Neural crest cell (in vitro differentiated cells): ENCODE measurements at regions not wholly inside any gene's neighbourhood (a gene's known extent, or its start where the extent isn't known, plus 50 kb on each side); places are given as distances from the start of the nearest gene placed in this dataset.

Experiments used
- DNase-seq: peaks from one replicate; pipeline ENCODE4 v3.0.0; 2021; ENCODE audit warnings: low read depth, mixed read lengths, low spot score
- H3K27ac Mint-ChIP-seq: one replicate; pipeline ENCODE4 v1.8.0; 2021; ENCODE audit warnings: mild to moderate bottlenecking, mixed read lengths; ENCODE audit not compliant: unreplicated experiment
- H3K27me3 Mint-ChIP-seq: 2 replicates; pipeline ENCODE4 v1.8.0; 2021; ENCODE audit warnings: low read depth, mild to moderate bottlenecking, mixed read lengths
- H3K36me3 Mint-ChIP-seq: 2 replicates; pipeline ENCODE4 v1.8.0; 2021; ENCODE audit warnings: low read depth, mild to moderate bottlenecking, mixed read lengths
- H3K4me1 Mint-ChIP-seq: 2 replicates; pipeline ENCODE4 v1.8.0; 2021; ENCODE audit warnings: mixed read lengths
- H3K4me3 Mint-ChIP-seq: one replicate; pipeline ENCODE4 v1.8.0; 2021; ENCODE audit warnings: mild to moderate bottlenecking, mixed read lengths
- H3K9me3 Mint-ChIP-seq: 2 replicates; pipeline ENCODE4 v1.8.0; 2021; ENCODE audit warnings: mixed read lengths
- CTCF ChIP-seq: fragments of 200-600 bp; sonication (generic); conservative IDR thresholded peaks from 2 replicates; pipeline ENCODE4 v1.5.0; 2021; ENCODE audit warnings: antibody characterized with exemption, mild to moderate bottlenecking

- no peaks in the 10 kb centered on the region for H3K4me1 Mint-ChIP-seq
- no peak overlapping the region for H3K4me3 Mint-ChIP-seq
- no peak overlapping the region for H3K27ac Mint-ChIP-seq
- H3K27me3 Mint-ChIP-seq, result no peaks in the 10 kb centered on the region
- no peak for DNase-seq
- H3K9me3 Mint-ChIP-seq, result peaks cover 5% of the 10 kb centered on the region
- no peak for TF ChIP-seq CTCF
- H3K36me3 Mint-ChIP-seq, result no peaks in the 10 kb centered on the region
Measured at GRCh38 chr6:149149653-149150052, 167.9 kb upstream of the TAB2 start.

GRCh38 chr6:149150301-149150700, 167.2 kb upstream of the TAB2 start:
- H3K4me3 Mint-ChIP-seq, result no peak overlapping the region
- no peak overlapping the region for H3K27ac Mint-ChIP-seq
- H3K27me3 Mint-ChIP-seq, result no peaks in the 10 kb centered on the region
- TF ChIP-seq CTCF, result no peak
- no peaks in the 10 kb centered on the region for H3K4me1 Mint-ChIP-seq
- H3K36me3 Mint-ChIP-seq, result no peaks in the 10 kb centered on the region
- H3K9me3 Mint-ChIP-seq, result peaks cover 5% of the 10 kb centered on the region
- no peak for DNase-seq

GRCh38 chr6:149150801-149151398, 166.6 kb upstream of the TAB2 start:
- H3K36me3 Mint-ChIP-seq, result no peaks in the 10 kb centered on the region
- no peak for DNase-seq
- H3K4me1 Mint-ChIP-seq, result no peaks in the 10 kb centered on the region
- no peak for TF ChIP-seq CTCF
- H3K9me3 Mint-ChIP-seq, result peaks cover 5% of the 10 kb centered on the region
- H3K4me3 Mint-ChIP-seq, result no peak overlapping the region
- no peaks in the 10 kb centered on the region for H3K27me3 Mint-ChIP-seq
- H3K27ac Mint-ChIP-seq, result no peak overlapping the region

GRCh38 chr6:149152521-149152920, 165.0 kb upstream of the TAB2 start:
- Mint-ChIP-seq H3K27ac (no peak overlapping the region), H3K27me3 (no peaks in the 10 kb centered on the region), H3K4me3 (no peak overlapping the region), H3K9me3 (peaks cover 5% of the 10 kb centered on the region), H3K4me1 (no peaks in the 10 kb centered on the region), H3K36me3 (no peaks in the 10 kb centered on the region)
- DNase-seq, result no peak
- no peak for TF ChIP-seq CTCF

- no peaks in the 10 kb centered on the region for H3K4me1 Mint-ChIP-seq
- H3K27me3 Mint-ChIP-seq, result no peaks in the 10 kb centered on the region
- no peak for TF ChIP-seq CTCF
- peak overlapping the region; percentile 82 for H3K27ac Mint-ChIP-seq
- H3K9me3 Mint-ChIP-seq, result peaks cover 5% of the 10 kb centered on the region
- no peak overlapping the region for H3K4me3 Mint-ChIP-seq
- no peaks in the 10 kb centered on the region for H3K36me3 Mint-ChIP-seq
- DNase-seq, result no peak
Measured at GRCh38 chr6:149153100-149153499, 164.4 kb upstream of the TAB2 start.
